ENCODE measurements at regions not wholly inside any gene's neighbourhood (a gene's known extent, or its start where the extent isn't known, plus 50 kb on each side); places are given as distances from the start of the nearest gene placed in this dataset.
"Not testable (repeated sequence)": the region's sequence is repeated elsewhere in the genome, so short reads cannot be mapped to it uniquely, and the experiment has no call there.

DNA sequence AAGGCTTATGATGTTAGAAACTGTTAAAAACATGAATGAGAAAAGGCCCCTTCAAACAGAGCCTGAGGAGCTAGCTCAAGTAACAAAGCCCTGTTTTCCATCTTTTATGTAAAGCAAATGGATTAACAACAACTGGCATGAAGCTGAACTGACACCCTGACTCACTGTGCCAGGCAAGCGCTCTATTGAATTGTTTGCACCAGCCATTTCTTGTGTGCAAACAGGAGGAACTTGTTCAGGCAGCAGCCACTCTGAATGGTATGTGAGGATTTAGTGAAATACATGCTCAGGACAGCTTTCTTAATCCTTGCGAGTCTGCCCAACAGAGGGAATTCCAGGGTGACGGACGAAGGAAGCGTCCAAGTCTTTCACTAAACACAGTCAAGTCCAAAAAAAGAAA is 291.1 kb upstream of the ADGRL2 start:
- intact Hi-C loops (cut with micrococcal nuclease), result no loop called here
- ATAC-seq, result no peak
- no peak for DNase-seq

DNA sequence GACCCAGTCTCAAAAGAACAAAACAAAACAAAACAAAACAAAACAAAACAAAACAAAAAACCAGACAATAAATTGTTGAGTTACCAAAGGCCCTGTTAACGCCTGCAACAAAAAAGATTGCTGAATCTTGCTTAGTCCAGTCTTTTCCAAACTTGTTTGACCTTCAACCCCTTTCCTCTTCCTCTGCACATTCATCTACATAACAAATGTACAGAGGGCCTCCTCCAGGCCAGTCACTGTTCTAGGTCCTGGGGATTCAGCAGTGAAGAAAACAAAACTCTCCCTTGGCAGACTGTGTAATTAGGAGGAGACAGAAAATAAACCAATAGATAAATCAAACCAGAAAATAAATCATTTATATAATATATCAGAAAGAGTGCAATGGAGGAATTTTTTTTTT is 294.0 kb upstream of the ADGRL2 start:
- ATAC-seq (no peak), DNase-seq (no peak)
- intact Hi-C loops (cut with micrococcal nuclease), result no loop called here

DNA sequence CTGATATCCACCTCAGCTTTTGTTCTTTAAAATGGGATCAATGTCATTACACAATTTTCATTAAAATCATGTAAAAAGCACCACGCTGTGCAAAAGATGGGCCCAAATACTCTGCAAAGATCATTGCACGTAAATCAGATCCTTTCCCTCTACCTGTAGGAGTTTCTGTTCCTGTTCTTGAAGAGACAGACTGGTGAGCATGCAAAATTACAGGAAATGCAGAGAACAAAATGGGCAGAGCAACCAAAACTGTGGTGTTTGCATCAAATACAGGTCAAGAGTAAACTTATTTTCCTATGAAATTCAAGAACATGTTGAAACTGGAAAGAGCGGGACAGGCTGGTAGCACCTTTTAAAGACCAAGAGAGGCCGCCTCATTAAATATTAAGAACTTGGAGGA is 294.9 kb upstream of the ADGRL2 start:
- no peak for ATAC-seq
- intact Hi-C loops (cut with micrococcal nuclease), result no loop called here

DNA sequence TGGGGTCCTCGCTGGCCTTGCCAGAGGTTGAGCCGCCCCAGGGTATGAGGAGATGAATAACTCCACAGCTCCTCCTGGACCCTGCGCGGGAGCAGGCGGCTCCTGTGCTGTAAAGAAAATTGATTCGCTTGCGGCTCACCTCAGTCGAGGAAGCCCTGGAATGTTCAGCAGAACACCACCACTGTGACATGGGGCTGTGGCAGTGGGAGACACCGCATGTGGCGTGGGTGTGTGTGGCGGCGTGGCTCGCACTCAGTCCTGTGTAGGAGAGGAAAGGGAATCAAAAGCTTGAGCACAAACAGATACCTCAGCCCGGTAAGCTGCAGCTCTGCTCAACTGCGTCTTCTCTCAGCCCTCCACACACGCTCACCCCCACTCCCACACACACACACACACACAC is 295.9 kb upstream of the ADGRL2 start:
- DNase-seq; intact Hi-C loops (cut with micrococcal nuclease); ATAC-seq: not testable (repeated sequence)

More for the DNA sequence above, 294.9 kb upstream of the ADGRL2 start:
- no peak for DNase-seq

DNA sequence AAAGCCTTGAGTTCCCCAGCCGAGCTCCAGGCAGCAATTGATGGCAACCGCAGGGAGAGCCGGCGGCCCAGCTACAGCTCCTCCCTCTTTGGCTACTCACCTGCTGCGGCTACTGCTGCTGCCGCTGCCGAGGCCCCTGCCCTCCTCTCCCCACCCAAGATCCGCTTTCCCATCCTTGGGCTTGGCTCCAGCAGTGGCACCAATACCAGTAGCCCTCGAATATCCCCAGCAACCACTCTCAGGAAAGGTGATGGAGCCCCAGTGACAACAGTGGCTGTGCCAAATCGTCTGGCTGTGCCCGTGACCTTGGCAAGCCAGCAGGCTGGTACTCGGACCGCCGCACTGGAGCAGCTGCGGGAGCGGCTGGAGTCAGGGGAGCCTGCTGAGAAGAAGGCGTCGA is 298.0 kb upstream of the ADGRL2 start:
- intact Hi-C loops (cut with micrococcal nuclease); ATAC-seq; DNase-seq: not testable (repeated sequence)

DNA sequence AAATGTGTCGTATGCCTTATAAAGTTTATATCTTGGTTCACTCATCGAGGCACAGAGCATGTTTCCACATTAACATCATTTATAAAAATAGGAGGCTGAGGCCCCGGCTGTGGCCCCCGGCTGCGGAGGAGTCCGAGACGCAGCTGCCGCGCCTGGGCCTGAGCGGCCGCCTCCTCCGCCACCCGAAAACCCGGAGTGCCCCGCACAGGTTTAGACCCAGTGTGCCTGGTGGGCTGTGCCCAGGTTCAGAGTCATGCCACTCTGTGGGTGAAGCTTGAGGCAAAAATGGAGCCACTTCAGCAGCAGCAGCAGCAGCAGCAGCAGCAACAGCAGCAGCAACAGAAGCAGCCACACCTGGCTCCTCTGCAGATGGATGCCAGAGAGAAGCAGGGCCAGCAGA is 299.2 kb upstream of the ADGRL2 start:
- ATAC-seq; intact Hi-C loops (cut with micrococcal nuclease); DNase-seq: not testable (repeated sequence)

DNA sequence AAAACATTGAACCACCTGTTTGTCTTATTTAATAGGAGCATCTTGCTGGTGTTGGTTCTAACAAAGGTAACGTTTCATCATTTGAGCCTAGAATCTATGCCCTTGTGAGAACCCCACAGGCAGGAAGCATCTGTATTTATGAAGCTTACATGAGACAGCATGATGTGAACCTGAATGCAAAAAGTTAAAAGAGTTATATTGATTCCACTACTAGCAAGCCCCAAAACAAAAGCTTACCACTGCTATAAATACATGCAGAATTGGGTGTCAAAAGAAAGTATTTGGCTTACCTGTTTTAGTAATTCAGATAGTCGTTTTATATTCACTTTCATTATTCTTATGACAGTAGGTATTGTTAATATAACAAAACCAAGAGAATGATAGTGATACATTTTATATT is 301.2 kb upstream of the ADGRL2 start:
- intact Hi-C loops (cut with micrococcal nuclease), result no loop called here
- no peak for DNase-seq
- no peak for ATAC-seq

DNA sequence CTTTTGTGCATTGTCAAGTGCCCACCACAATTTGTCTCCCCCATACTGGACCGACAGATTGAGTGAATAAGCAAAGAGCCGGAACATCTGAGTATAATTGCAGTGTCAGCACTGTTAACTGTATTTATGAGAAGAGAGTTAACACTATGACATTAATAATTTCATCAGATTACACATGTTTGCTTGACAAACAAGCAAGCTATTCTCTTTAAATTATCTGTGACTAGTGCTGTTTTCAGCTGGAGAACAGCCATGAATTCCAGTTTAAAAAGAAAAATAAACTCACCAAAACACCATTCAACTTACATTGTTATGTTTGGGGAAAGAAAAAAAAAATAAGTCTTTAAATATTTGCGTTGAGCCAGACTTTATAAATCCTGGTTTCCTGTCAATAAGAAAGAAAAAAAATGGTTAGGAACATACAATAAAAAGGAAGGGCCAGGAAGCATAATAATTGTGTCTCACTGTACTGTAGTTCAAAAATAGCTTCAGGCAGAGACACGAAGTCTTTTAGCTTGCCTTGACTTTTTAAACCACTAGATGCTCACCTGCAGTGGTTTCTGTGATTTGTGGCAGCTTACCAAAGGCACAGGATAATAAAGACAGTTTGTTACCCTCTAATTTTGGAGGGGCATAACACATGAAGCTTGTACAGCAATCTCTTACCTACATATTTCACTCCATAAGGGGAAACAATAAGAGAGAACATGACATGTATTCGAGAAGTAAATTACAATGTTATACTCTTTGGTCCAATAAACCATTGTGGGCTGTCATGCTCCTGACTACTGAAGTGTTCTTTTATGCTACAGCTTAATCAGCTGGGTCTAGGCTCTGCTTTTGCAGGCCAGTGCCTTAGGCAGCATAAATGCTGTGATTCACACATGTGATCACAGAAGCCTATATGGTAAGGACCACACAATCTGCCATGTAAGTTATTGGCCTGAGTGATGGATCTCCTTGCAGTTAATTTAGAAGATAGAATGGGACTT is 302.0 kb upstream of the ADGRL2 start:
- intact Hi-C loops (cut with micrococcal nuclease), result no loop called here
- DNase-seq, result no peak
- peak; percentile 75 for ATAC-seq

DNA sequence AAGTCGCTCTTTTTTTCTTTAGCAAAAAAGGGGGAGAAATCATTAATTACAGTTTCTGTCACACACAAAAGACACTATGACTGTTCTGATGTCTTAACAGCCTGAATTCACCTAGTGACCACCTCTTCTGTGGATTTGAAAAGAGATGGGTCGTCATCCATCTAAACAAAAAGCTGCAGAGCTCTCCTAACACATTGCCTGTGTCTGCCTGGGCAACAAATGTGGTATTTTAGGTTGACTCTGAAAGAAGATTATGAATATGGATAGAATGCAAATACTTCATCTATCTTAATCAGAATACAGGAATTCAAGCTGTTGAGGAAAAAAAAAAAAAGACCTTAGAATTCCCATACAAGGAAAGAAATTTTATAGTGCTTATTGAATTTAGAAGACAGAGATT is 304.4 kb upstream of the ADGRL2 start:
- intact Hi-C loops (cut with micrococcal nuclease), result no loop called here
- no peak for DNase-seq

DNA sequence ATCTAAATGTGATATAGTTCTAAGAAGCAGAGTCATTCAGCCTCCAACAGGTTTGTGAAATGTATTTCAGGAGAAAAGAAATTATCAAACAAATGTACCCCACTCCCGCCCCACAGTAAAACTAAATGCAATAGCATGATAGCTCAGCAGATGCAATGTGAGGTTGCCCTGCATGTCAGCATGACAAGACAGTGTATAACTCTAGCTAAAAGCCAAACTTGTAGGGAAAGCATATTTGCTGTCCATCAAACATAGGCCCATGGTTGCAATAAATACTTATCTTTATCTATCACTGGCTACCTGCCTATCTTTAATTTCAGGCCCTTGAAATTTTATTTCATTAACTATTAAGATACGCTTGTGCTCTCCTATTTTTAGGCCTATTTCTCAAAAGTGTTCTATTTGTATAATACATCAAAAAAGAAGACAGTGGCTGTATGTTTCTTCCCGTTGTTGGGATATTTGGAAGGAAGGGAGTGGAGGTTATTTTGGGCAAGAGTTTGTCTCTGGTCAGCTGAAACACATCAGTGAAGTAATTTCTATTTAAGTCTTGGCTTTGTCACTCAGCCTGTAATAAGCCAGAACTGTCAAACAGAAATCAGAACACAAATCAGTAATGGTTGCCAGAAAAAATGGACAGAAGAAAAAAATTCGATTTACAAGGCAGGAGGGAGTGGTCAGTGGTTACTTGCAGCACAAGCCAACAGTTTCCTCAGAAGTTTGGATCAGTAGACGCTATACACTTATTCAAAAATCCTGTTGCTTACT is 307.4 kb upstream of the ADGRL2 start:
- no peak for DNase-seq
- ATAC-seq, result peak; percentile 95

More for the DNA sequence above, 304.4 kb upstream of the ADGRL2 start:
- no peak for ATAC-seq

DNA sequence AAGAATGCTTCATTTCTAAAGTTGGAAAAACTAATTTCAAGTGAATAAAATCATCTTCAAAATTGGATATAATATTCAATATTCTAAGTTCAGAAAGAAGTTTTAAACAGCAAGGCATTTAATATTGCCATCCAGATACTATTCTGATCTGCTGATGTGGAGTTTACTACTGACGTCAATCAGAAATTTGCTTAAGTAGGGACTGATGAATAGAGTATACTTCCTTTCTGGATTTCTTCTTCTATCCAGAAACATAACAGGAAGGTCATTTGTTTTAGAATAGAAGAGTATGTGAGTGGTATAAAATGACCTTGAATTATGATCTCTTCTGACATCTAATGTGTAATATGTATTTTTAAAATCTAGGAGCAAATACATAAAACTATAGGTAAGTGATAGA is 308.1 kb upstream of the ADGRL2 start:
- peak; percentile 44 for ATAC-seq
- intact Hi-C loops (cut with micrococcal nuclease), result no loop called here
- DNase-seq, result no peak

More for the DNA sequence above, 307.4 kb upstream of the ADGRL2 start:
- intact Hi-C loops (cut with micrococcal nuclease), result no loop called here

DNA sequence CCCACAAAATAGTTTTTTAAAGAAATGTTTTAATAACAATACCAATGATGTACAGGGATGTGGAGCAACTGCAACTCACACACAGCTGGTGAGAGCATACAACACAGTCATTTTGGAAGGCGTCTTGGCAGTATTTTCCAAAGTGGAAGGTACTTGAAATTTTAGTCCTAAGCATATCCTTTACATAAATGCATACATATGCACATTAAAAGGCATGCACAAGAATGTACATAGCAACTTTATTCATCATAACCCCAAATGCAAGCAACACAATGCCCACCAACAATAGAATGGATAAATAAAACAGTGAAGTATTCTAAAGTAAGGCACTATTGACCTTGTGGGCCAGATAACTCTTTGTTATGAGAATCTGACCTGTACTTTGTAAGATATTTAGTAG is 310.1 kb upstream of the ADGRL2 start:
- intact Hi-C loops (cut with micrococcal nuclease), result no loop called here
- no peak for DNase-seq
- ATAC-seq, result no peak

DNA sequence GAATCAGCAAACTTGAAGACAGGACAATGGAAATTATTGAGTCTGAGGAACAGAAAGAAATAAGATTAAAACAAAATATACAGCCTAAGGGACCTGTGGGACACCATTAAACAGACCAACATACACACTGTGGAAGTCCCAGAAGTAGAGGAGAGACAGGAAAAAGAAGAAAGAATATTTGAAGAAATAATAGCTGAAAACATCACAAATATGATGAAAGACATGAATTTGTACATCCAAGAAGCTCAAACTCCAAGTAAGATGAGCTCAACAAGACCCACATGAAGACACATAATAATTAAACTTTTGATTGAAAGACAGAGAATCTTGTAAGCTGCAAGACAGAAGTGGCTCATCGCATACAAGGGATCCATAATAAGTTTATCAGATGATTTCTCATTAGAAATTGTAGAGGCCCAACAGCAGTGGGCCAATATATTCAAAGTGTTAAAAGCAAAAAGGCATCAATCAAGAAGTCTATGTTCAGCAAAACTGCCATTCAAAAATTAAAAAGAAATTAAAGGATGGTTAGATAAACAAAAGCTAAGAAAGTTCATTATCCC is 311.3 kb upstream of the ADGRL2 start:
- intact Hi-C loops (cut with micrococcal nuclease), result no loop called here
- DNase-seq (no peak), ATAC-seq (no peak)

DNA sequence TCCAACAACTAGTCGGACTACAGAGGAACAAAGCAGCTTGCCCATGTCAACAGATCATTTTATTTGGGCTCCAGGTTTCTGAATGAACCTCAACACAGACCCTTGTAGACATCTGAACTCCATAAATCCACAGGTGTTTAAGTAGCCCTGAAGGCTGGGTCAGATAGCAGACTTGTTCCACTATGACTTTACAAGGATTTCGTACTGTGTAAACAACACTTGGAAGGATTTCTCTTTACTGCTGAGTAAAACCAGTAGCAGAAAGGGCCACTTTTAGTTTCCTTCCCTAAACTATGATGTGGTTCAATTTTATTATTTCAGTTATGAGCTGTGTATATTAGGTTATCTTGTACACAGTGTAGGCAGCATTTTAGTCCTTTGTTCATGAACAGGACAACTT is 316.4 kb upstream of the ADGRL2 start:
- ATAC-seq, result no peak
- intact Hi-C loops (cut with micrococcal nuclease), result no loop called here

DNA sequence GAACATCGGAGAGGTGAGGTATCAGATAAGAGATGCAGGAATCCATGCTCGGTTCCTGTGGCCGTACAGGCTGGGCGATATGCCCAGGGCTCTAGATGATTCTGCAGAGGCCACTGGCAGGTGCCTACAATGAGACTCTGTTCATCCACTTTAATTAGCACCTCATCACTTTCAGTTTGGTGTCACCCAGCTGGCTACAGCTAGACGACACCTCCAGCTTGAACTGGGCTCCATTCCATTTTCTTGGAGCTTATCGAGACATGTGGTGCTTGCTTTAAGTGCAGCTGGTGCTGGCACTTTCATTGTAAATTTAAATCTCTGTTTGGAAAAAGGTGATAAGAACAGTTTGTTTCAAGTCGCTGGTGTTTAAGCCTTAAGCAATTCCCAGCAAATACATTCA is 322.5 kb upstream of the ADGRL2 start:
- intact Hi-C loops (cut with micrococcal nuclease), result no loop called here
- ATAC-seq (peak; percentile 99), DNase-seq (peak; percentile 77)

More for the DNA sequence above, 316.4 kb upstream of the ADGRL2 start:
- DNase-seq, result no peak

DNA sequence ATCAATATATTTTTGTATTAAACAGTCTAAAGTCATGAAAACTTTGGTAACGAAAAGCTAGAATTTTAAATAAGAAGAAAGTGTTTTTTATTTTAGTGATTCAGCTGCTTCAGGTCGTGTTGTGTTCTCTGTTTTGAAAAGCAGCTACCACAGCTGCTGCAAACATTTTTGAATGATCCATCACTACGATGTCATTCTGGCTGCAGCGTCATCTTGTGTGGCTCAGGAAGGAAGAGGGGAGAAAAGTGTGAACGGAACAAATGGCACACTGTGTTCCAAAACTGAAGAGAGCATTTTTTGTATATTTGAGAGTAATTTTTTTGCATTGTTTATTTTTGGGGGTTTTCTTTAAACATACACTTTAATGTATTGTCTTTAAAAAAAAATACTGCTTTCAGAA is 323.0 kb upstream of the ADGRL2 start:
- ATAC-seq, result peak; percentile 54
- intact Hi-C loops (cut with micrococcal nuclease), result no loop called here

DNA sequence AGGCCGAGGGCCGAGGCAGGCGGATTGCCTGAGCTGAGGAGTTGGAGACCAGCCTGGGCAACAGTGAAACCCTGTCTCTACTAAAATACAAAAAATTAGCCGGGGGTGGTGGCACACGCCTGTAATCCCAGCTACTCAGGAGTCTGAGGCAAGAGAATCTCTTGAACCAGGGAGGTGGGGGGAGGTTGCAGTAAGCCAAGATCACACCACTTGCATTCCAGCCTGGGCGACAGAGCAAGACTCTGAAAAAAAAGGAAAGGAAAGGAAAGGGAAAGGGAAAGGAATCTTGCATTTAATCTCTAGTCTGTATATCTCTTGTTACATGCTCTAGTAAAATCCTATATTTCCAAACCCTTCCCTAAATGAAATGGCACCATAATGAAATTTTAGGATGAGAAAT is 328.3 kb upstream of the ADGRL2 start:
- intact Hi-C loops (cut with micrococcal nuclease), result no loop called here
- no peak for DNase-seq
- ATAC-seq, result no peak

More for the DNA sequence above, 323.0 kb upstream of the ADGRL2 start:
- no peak for DNase-seq

DNA sequence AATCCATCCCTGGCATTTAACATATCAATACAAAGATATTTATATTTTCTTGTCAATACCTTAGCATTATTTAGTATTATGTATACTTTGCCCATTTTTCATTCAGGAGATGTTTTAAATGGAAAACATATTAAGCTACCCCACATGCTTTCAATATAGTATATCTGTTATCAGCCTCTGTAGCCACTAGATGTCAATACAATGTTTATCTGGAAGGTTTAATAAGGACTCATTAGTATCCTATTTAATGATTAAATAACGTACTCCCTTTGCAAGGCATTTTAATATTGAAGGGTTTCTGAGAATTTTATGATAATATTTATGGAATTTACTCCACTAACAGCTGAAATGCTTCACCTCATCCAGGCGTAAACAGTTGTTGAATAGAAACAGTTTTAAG is 329.5 kb upstream of the ADGRL2 start:
- ATAC-seq (no peak), DNase-seq (no peak)
- intact Hi-C loops (cut with micrococcal nuclease), result no loop called here

DNA sequence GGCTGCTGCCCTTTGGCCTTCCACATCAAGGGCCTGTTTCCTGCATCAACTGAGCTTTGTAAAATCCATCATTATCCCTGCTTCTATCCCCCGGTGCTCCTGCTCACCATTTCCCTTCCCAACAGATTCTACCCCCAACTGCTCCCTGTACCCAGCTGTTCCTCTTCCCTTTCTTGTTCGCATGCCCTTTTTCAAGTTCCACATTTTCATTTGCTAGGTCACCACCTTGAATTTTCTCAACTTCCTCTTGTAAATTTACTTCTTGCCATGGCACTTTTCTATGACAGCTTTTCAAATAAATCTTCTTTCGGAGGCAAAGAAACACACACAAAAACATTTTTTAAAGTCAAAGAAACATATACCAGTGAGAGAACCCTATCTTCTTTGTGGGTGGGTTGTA is 330.5 kb upstream of the ADGRL2 start:
- DNase-seq, result no peak
- ATAC-seq, result no peak
- intact Hi-C loops (cut with micrococcal nuclease), result no loop called here

DNA sequence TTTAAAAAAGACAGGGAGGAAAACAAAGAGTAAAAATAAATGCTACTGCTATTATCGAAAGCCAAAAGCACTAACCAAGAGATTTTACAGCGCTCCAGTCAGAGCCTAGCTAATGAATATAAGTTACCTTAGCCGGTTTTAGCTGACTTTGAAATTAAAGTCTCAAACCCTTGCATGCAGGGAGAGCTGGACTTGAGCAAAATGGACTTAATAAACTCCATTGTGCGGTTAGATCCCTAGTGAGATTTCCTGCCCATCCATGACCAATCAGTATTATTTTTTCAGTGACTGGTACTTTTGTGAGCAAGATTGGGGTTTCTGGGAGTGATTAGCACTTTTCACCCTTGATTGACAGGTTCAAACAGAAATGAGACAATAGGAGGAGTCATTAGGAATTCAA is 333.4 kb upstream of the ADGRL2 start:
- intact Hi-C loops (cut with micrococcal nuclease), result no loop called here
- DNase-seq, result no peak
- ATAC-seq, result no peak

Measured in left ventricle myocardium superior (tissue), 1 donor.